ENCODE measurements at regions not wholly inside any gene's neighbourhood (a gene's known extent, or its start where the extent isn't known, plus 50 kb on each side); places are given as distances from the start of the nearest gene placed in this dataset.

DNA sequence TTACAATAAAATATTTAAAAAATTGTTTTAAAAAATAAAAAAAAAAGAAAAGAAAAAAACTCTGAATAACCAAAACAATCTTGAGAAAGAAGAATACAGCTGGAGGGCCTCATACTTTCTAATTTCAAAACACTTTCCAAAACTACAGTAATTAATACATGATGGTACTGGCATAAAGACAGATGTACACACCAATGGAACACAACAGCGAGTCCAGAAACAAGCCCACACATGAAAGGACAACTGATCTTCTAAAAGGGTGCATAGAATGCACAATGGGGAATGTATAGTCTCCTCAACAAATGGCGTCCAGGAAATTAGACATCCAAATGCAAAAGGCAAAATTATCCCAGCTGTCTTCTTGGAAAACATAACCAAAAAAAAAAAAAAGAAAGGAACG, 99.6 kb downstream of the LURAP1L start:
- TF ChIP-seq, protein P1, sequence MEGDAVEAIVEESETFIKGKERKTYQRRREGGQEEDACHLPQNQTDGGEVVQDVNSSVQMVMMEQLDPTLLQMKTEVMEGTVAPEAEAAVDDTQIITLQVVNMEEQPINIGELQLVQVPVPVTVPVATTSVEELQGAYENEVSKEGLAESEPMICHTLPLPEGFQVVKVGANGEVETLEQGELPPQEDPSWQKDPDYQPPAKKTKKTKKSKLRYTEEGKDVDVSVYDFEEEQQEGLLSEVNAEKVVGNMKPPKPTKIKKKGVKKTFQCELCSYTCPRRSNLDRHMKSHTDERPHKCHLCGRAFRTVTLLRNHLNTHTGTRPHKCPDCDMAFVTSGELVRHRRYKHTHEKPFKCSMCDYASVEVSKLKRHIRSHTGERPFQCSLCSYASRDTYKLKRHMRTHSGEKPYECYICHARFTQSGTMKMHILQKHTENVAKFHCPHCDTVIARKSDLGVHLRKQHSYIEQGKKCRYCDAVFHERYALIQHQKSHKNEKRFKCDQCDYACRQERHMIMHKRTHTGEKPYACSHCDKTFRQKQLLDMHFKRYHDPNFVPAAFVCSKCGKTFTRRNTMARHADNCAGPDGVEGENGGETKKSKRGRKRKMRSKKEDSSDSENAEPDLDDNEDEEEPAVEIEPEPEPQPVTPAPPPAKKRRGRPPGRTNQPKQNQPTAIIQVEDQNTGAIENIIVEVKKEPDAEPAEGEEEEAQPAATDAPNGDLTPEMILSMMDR (IDR thresholded peaks at IDR 0.05; ENCODE audit: insufficient read depth, low read depth, low read length, missing control alignments), result no peak
- no peak for DNase-seq (ENCODE audit: low read depth)

DNA sequence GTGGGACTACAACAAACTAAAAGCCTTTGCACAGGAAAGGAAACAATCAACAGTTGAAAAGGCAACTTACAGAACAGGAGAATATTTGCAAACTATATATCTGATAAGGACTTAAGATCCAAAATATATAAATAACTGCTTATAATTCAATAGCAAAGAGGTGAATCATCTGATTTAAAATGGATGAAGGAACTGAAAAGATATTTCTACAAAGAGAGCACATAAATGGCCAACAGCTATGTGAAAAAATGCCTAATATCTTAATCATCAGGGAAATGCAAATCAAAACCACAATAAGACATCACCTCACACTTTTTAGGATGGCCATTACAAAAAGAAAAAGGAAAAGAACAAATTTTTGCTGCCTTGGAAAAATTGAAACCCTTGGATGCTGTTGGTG, 100.4 kb downstream of the LURAP1L start:
- TF ChIP-seq, protein P1 (IDR thresholded peaks at IDR 0.05; ENCODE audit: insufficient read depth, low read depth, low read length, missing control alignments), result no peak
- no peak overlapping the region for H3K4me3 ChIP-seq (ENCODE audit: low read depth, low read length)
- DNase-seq (ENCODE audit: low read depth), result no peak

More for the DNA sequence above, 99.6 kb downstream of the LURAP1L start:
- H3K4me3 ChIP-seq (ENCODE audit: low read depth, low read length), result no peak overlapping the region

DNA sequence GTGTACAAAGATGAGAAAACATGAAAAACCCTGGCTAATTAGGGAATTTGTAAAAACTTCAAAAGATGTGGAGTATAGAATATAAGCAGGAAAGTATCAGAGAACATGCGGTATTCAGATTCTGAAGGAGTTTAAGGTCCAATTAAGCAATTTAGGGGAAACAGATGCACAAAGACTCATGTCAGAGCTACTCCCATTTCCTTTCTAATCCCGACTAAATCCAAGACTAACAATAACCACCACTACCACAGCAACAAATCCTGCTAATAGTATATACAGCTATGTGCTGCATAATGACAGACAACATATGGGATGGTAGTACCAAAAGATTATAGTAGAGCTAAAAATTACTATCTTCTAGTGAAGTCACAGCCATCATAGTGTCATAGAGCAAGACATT, 102.1 kb downstream of the LURAP1L start:
- H3K4me3 ChIP-seq (ENCODE audit: low read depth, low read length), result no peak overlapping the region
- no peak for DNase-seq (ENCODE audit: low read depth)
- TF ChIP-seq, protein P1 (IDR thresholded peaks at IDR 0.05; ENCODE audit: insufficient read depth, low read depth, low read length, missing control alignments), result no peak

DNA sequence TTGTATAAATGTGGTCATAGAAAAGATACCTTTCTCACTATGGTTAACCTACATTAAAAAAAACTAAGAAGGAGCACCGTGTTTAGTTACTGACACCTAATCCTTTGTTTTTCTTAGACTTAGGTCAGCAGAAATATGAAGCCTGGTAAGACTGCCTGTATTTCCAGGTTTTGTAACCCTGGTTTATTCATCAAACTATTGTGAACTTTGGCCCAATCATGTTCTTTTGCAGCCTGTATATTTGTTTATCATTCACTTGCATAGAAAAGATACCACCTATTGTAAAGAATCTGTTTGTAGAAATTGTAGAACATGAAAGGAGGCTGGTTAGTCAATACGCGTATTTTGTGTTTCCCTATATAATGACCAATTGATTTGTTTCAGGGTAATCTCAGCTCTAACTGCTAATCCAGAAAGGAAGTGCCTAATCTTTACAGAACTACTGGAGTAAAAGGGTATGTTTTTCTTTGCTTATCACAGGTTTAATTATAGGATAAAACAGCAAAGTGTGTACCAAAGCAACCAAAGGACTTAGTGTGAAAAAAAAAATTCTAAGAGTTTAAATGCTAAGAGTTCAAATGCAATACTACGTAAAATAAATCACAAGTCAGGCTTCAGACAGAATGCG, 103.6 kb downstream of the LURAP1L start:
- TF ChIP-seq, protein P1 (IDR thresholded peaks at IDR 0.05; ENCODE audit: insufficient read depth, low read depth, low read length, missing control alignments), result no peak
- DNase-seq (ENCODE audit: low read depth), result no peak
- no peak overlapping the region for H3K4me3 ChIP-seq (ENCODE audit: low read depth, low read length)

DNA sequence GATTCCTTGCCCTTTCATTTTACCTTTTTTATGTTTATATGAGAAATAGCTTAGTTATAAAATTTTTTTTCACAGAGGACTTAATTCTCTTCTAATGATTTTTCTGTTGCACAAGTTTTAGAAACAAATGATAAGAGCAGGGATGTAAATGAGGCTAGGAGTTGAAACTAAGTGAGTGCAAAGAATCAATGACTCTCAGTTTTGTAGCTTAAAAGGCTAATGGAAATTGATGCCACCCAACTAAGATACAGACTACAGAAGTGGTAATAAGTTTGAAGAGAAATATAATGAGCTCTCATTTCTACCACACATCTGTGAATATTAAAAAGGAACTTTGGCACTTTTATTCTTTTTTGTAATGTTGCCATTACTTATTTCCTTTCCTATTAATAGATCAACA, 105.1 kb downstream of the LURAP1L start:
- no peak overlapping the region for H3K4me3 ChIP-seq (ENCODE audit: low read depth, low read length)
- TF ChIP-seq, protein P1 (IDR thresholded peaks at IDR 0.05; ENCODE audit: insufficient read depth, low read depth, low read length, missing control alignments), result no peak

DNA sequence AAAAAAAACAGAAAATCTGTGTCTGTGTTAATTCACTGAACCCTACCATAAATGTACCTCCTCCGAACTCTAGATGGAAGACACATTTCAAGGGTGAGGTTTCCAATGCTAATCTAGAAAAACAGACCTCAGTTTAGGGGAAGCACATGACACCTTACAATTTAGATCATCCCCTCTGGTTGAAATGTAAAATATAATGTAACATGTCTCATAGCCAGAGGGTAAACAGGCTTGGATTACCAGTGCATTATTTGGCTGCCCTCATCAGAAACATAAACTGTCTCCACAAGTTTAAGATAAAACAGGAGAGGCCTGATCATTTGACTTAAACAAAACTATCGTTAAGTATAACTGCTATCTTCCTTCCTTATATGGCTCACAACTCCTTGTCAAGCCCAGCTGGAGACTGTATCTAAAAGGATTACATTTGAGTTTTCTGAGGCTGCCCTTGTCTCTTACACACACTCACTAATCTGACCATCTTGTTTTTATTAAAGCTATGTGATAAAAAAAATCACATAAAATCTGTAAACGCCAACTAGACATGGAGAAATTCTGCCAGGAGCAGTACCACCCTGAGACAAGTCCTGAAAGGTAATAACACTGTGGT, 105.7 kb downstream of the LURAP1L start:
- DNase-seq (ENCODE audit: low read depth), result no peak

More for the DNA sequence above, 105.1 kb downstream of the LURAP1L start:
- DNase-seq (ENCODE audit: low read depth), result no peak

More for the DNA sequence above, 105.7 kb downstream of the LURAP1L start:
- no peak overlapping the region for H3K4me3 ChIP-seq (ENCODE audit: low read depth, low read length)
- TF ChIP-seq, protein P1 (IDR thresholded peaks at IDR 0.05; ENCODE audit: insufficient read depth, low read depth, low read length, missing control alignments), result no peak

Measured in GM12865 (cell line).